ENCODE measurements at regions not wholly inside any gene's neighbourhood (a gene's known extent, or its start where the extent isn't known, plus 50 kb on each side); places are given as distances from the start of the nearest gene placed in this dataset.

DNA sequence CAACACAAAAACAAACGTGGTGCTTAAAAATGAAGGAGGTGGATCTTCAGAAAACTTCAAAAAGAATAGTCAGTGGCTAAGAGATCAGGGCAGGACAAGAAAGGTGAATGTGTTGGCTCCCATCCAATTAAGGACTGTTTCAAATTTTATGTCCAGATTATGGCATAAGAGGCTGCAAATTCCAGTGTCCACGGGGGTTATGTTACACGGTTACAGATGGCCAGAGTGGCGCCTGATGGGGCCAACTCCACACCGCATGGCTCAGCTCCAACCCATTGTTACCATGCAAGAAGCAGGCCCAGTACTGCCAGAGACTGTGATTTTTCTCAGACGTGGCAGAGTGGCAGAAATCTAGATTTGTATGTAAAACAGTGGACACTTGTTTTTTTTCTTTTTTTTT, 168.4 kb upstream of the TENM3 start:
- no peak for TF ChIP-seq POLR2A (IDR thresholded peaks at IDR 0.05)
- TF ChIP-seq, protein P1, sequence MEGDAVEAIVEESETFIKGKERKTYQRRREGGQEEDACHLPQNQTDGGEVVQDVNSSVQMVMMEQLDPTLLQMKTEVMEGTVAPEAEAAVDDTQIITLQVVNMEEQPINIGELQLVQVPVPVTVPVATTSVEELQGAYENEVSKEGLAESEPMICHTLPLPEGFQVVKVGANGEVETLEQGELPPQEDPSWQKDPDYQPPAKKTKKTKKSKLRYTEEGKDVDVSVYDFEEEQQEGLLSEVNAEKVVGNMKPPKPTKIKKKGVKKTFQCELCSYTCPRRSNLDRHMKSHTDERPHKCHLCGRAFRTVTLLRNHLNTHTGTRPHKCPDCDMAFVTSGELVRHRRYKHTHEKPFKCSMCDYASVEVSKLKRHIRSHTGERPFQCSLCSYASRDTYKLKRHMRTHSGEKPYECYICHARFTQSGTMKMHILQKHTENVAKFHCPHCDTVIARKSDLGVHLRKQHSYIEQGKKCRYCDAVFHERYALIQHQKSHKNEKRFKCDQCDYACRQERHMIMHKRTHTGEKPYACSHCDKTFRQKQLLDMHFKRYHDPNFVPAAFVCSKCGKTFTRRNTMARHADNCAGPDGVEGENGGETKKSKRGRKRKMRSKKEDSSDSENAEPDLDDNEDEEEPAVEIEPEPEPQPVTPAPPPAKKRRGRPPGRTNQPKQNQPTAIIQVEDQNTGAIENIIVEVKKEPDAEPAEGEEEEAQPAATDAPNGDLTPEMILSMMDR (IDR thresholded peaks at IDR 0.05 in 4 of 5, conservative IDR thresholded peaks at IDR 0.05 in 1 of 5), result no peak

Data from gastrocnemius medialis (tissue), 4 donors.